Right cardiac atrium (tissue), 5 donors: ENCODE measurements at regions not wholly inside any gene's neighbourhood (a gene's known extent, or its start where the extent isn't known, plus 50 kb on each side); places are given as distances from the start of the nearest gene placed in this dataset.
"Not testable (repeated sequence)": the region's sequence is repeated elsewhere in the genome, so short reads cannot be mapped to it uniquely, and the experiment has no call there.

Experiments
- ATAC-seq, 2 donors: fragments of 200-7000 bp; cut with Tn5 transposase; one replicate each; pipeline versions ENCODE4 v1.8.0 to v1.9.1; 2020; ENCODE audit warnings: moderate library complexity in 2 of 2, mild to moderate bottlenecking in 1 of 2
- DNase-seq, 3 donors: peaks; one replicate each; pipeline ENCODE4 v3.0.0-alpha.2; 2020
- H3K27ac ChIP-seq: one replicate; pipeline ENCODE4 v1.5.1; 2013; ENCODE audit warnings: mild to moderate bottlenecking, low read length, control low read depth, moderate library complexity
- H3K27me3 ChIP-seq: one replicate; pipeline ENCODE4 v1.6.1; 2013; ENCODE audit not compliant: control insufficient read depth, insufficient read depth
- H3K4me1 ChIP-seq: one replicate; pipeline ENCODE4 v1.6.1; 2013; ENCODE audit warnings: low read length; ENCODE audit not compliant: control insufficient read depth, insufficient read depth
- H3K4me3 ChIP-seq: one replicate; pipeline ENCODE4 v1.5.1; 2013; ENCODE audit warnings: low read length, control low read depth
- H3K9me3 ChIP-seq: one replicate; pipeline ENCODE4 v1.6.1; 2013; ENCODE audit warnings: low read length; ENCODE audit not compliant: control insufficient read depth
- WGBS: extraction: QIAGEN DNeasy Blood & Tissue Kit; methylation state at CpG from one replicate; pipeline ENCODE4 v1.1.7; 2013; 5-methylcytosine and 5-hydroxymethylcytosine counted together
- intact Hi-C, 4 donors: fragments of 100-400 bp; cut with DNase I; formaldehyde crosslinking; loops; one replicate each; pipeline versions ENCODE4 v1.11.0 to v1.14.0; 2022 to 2023
- donor health status: healthy with polysubstance abuse.
- donor health status: DM: no; HTN: yes; CAD: no.
- donor health status: DM: no; HTN: no; CAD: no.
- donor health status: DM: no; HTN: yes; CAD: no; lungs with severe emphysema.
- donor health status: DM: yes; HTN: yes; CAD: no.

DNA sequence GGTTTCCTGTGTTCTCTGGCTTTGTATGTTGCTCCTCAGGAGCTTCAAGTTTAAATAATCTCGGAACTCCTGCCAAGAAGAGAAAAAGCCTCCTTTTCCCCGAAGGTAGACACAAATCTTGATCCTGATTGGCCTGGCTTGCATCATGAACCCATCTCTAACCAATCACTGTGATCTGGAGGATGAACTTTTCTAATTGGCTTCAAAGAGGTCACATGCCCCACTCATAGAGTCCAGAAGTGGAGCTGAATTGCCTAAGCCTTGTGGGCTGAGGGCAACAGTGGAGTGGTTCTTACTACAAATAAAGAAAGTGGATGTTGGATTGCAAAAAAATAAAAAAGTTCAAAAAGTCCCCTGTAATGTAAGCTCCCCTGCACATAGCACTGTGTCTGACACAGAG, 245.9 kb downstream of the MID1IP1 start:
- intact Hi-C loops = no loop called here
- no peak for ATAC-seq
- WGBS = 84% methylated on average over 2 of the region's 2 CpGs
- H3K27me3 ChIP-seq = no peaks in the 10 kb centered on the region
- H3K4me3 ChIP-seq = no peak overlapping the region
- no peaks in the 10 kb centered on the region for H3K4me1 ChIP-seq
- H3K9me3 ChIP-seq = no peaks in the 10 kb centered on the region
- DNase-seq = no peak
- no peak overlapping the region for H3K27ac ChIP-seq

GRCh38 chrX:39049975-39050374, 248.7 kb downstream of the MID1IP1 start:
- 72% methylated on average over 2 of the region's 2 CpGs for WGBS
- no peaks in the 10 kb centered on the region for H3K27me3 ChIP-seq
- intact Hi-C loops = no loop called here
- no peaks in the 10 kb centered on the region for H3K4me1 ChIP-seq
- no peaks in the 10 kb centered on the region for H3K9me3 ChIP-seq
- ATAC-seq = no peak
- no peak overlapping the region for H3K4me3 ChIP-seq
- no peak for DNase-seq
- no peak overlapping the region for H3K27ac ChIP-seq

GRCh38 chrX:39050427-39050826, 249.2 kb downstream of the MID1IP1 start:
- no peak for DNase-seq
- WGBS = 85% methylated on average over 4 of the region's 4 CpGs
- Histone ChIP-seq H3K4me1 (no peaks in the 10 kb centered on the region), H3K4me3 (no peak overlapping the region), H3K27ac (no peak overlapping the region), H3K27me3 (no peaks in the 10 kb centered on the region), H3K9me3 (no peaks in the 10 kb centered on the region)
- ATAC-seq = no peak
- intact Hi-C loops = no loop called here

GRCh38 chrX:39052751-39053150, 251.5 kb downstream of the MID1IP1 start:
- Histone ChIP-seq H3K27me3 (no peaks in the 10 kb centered on the region), H3K4me3 (no peak overlapping the region), H3K4me1 (no peaks in the 10 kb centered on the region), H3K9me3 (no peaks in the 10 kb centered on the region), H3K27ac (no peak overlapping the region)
- ATAC-seq (no peak), DNase-seq (no peak)
- intact Hi-C loops = no loop called here
- WGBS = 79% methylated on average over 2 of the region's 2 CpGs

DNA sequence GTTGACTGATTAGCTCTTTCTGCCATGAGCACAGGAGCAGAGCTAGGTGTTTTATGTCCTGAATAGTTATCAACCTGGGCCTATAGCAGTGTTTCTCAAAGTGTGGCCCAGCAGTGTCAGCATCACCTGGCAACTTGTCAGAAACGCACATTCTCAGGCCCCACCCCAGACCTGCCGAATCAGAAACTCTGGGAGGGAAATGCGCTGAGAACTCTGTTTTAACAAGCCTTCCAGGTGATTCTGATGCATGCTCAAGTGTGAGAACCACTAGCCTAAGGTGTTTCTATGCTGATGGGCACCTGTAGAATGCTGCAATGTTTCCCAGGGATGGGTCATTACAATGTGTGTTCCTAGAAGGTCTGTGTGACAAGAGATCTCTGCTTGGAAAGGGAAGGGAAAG, 257.5 kb downstream of the MID1IP1 start:
- no peak for DNase-seq
- intact Hi-C loops = no loop called here
- no peaks in the 10 kb centered on the region for H3K9me3 ChIP-seq
- H3K4me3 ChIP-seq = no peak overlapping the region
- H3K27ac ChIP-seq = no peak overlapping the region
- no peaks in the 10 kb centered on the region for H3K27me3 ChIP-seq
- H3K4me1 ChIP-seq = no peaks in the 10 kb centered on the region
- no peak for ATAC-seq
- WGBS = 92% methylated on average over 3 of the region's 3 CpGs

- DNase-seq = no peak
- H3K4me1 ChIP-seq = no peaks in the 10 kb centered on the region
- H3K27ac ChIP-seq = no peak overlapping the region
- intact Hi-C loops = loop anchor here in 1 of 4 donors (10.0 kb wide), 1 partner anchor 55 kb away; no protein-coding TSS in a partner anchor
- H3K9me3 ChIP-seq = no peaks in the 10 kb centered on the region
- no peak overlapping the region for H3K4me3 ChIP-seq
- no peaks in the 10 kb centered on the region for H3K27me3 ChIP-seq
- no peak for ATAC-seq
Measured at GRCh38 chrX:39059866-39060265, 258.6 kb downstream of the MID1IP1 start.

GRCh38 chrX:39063037-39063436, 261.8 kb downstream of the MID1IP1 start:
- DNase-seq (peak; percentile 23 to 37 (median 34)), ATAC-seq (peak in 1 of 2 donors; percentile 25)
- Histone ChIP-seq H3K27ac (no peak overlapping the region), H3K27me3 (no peaks in the 10 kb centered on the region), H3K4me1 (no peaks in the 10 kb centered on the region), H3K9me3 (no peaks in the 10 kb centered on the region), H3K4me3 (no peak overlapping the region)
- WGBS = 76% methylated on average over 4 of the region's 4 CpGs
- intact Hi-C loops = loop anchor here in 1 of 4 donors (10.0 kb wide), 1 partner anchor 58 kb away; no protein-coding TSS in a partner anchor

- intact Hi-C loops = loop anchor here in 1 of 4 donors (10.0 kb wide), 1 partner anchor 59 kb away; no protein-coding TSS in a partner anchor
- DNase-seq = no peak
- ATAC-seq = no peak
- no peaks in the 10 kb centered on the region for H3K9me3 ChIP-seq
- H3K27me3 ChIP-seq = no peaks in the 10 kb centered on the region
- no peak overlapping the region for H3K27ac ChIP-seq
- no peaks in the 10 kb centered on the region for H3K4me1 ChIP-seq
- no peak overlapping the region for H3K4me3 ChIP-seq
Measured at GRCh38 chrX:39063702-39064101, 262.4 kb downstream of the MID1IP1 start.

DNA sequence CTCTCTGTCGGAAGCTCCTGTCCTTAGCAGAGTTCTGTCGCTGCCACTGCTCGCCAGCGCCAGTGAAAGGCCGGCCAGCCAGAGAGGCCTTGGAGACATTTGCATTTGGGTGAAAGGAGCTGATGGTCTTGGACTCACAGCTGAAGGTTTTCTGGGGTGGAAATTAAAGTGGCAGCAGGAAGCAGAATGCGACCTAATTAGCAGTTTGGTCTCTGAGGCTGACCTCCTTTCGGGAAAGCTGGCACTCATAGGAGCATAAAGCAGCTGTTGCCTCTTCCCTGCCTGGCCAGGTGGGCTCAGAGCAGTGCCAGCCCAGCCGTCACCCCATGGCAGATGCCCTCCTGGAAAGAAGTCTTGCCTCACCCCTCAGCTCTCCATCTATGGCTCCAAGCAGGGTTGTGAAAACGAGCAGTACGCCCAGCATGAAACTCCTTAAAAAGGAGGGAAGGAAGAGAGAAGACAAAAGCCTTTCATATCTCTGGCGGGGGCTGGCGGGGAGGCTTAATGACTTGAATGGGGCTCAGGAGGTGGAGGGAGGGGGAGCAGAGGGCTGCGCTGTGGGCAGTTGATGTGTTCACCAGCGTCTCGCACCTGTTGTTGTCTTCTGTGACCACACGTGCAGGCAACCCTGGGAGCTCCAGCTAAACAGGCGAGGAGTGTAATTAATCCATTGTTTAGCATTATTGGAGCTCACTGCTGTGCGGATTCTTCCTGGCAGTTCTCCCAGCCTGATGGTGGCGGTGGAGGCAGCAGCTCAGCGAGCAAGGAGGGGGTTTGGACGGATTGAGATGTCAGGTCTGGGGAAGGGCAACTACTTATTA, 264.0 kb downstream of the MID1IP1 start:
- no peak for DNase-seq
- ATAC-seq = no peak
- H3K4me1 ChIP-seq = no peaks in the 10 kb centered on the region
- H3K4me3 ChIP-seq = no peak overlapping the region
- 54% methylated on average over 21 of the region's 21 CpGs for WGBS
- H3K27me3 ChIP-seq = no peaks in the 10 kb centered on the region
- intact Hi-C loops = loop anchor here in 1 of 4 donors (10.0 kb wide), 1 partner anchor 60 kb away; no protein-coding TSS in a partner anchor
- no peaks in the 10 kb centered on the region for H3K9me3 ChIP-seq
- no peak overlapping the region for H3K27ac ChIP-seq

DNA sequence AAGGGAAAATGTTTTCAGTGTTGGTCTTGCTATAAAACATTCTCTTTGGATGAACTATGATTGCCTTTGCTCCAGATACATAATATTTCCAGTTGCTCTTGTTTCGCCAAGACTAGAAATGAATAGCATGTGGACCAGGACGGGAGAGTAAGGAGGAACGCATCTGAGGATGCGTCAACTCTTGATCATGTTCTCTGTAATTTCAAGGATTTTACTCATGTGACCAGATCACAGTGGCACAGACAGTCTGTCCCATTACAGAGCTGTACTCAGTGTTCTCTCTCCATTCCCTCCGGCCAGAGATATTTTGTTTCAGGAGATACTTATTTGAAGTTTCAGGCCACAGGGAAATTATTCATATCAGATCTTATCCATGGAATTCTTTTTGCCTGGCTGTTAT, 266.6 kb downstream of the MID1IP1 start:
- DNase-seq (no peak), ATAC-seq (no peak)
- Histone ChIP-seq H3K9me3 (no peaks in the 10 kb centered on the region), H3K27ac (no peak overlapping the region), H3K4me1 (no peaks in the 10 kb centered on the region), H3K4me3 (no peak overlapping the region), H3K27me3 (no peaks in the 10 kb centered on the region)
- intact Hi-C loops = loop anchor here in 1 of 4 donors (10.0 kb wide), 1 partner anchor 63 kb away; no protein-coding TSS in a partner anchor
- 96% methylated on average over 5 of the region's 5 CpGs for WGBS

GRCh38 chrX:39068634-39069033, 267.4 kb downstream of the MID1IP1 start:
- not testable (repeated sequence) for H3K9me3 ChIP-seq, ATAC-seq, H3K27ac ChIP-seq, H3K4me1 ChIP-seq, H3K4me3 ChIP-seq, H3K27me3 ChIP-seq, DNase-seq
- intact Hi-C loops = loop anchor here in 1 of 4 donors (10.0 kb wide), 1 partner anchor 64 kb away; no protein-coding TSS in a partner anchor
- 87% methylated on average over 1 of the region's 1 CpG for WGBS
